A549 (cell line): ENCODE measurements at regions not wholly inside any gene's neighbourhood (a gene's known extent, or its start where the extent isn't known, plus 50 kb on each side); places are given as distances from the start of the nearest gene placed in this dataset.

Experiments used
- BCL3 ChIP-seq: fragments of >200 bp; sonication (Bioruptor Twin); formaldehyde crosslinking; IDR thresholded peaks from 3 replicates; pipeline ENCODE4 v1.6.1; 2016
- CEBPB ChIP-seq, 2 experiments: fragments of >200 bp in 1 of 2; sonication (Bioruptor Twin) in 1 of 2; formaldehyde crosslinking in 1 of 2; IDR thresholded peaks; 2 replicates each; pipeline ENCODE4 v1.6.1; 2012 to 2016
- CTCF ChIP-seq: fragments of >200 bp; sonication (Bioruptor Twin); formaldehyde crosslinking; IDR thresholded peaks from 3 replicates; pipeline ENCODE4 v1.5.1; 2016
- GATA3 ChIP-seq: IDR thresholded peaks from 2 replicates; pipeline ENCODE4 v1.6.1; 2012; ENCODE audit warnings: borderline replicate concordance
- HMGXB4 ChIP-seq: fragments of 250-450 bp; sonication (Bioruptor Pico); IDR thresholded peaks from 2 replicates; pipeline ENCODE4 v1.5.0; 2021; ENCODE audit warnings: mild to moderate bottlenecking, moderate library complexity, borderline replicate concordance
- MAX ChIP-seq: IDR thresholded peaks from 2 replicates; pipeline ENCODE4 v1.6.1; 2012
- MAZ ChIP-seq: fragments of 150-350 bp; IDR thresholded peaks from 2 replicates; pipeline ENCODE4 v1.6.1; 2014; ENCODE audit warnings: antibody characterized with exemption, low read depth, low read length, borderline replicate concordance
- POLR2A ChIP-seq: IDR thresholded peaks from 2 replicates; pipeline ENCODE4 v1.6.1; 2012; ENCODE audit warnings: mild to moderate bottlenecking, low read length
- REST ChIP-seq: fragments of 200-600 bp; sonication (generic); IDR thresholded peaks from 2 replicates; pipeline ENCODE4 v1.6.1; 2016; ENCODE audit warnings: antibody characterized with exemption, mild to moderate bottlenecking, moderate library complexity
- ZFP36 ChIP-seq: fragments of 450-650 bp; IDR thresholded peaks from 2 replicates; pipeline ENCODE4 v1.6.1; 2014; ENCODE audit warnings: borderline replicate concordance; ENCODE audit not compliant: partially characterized antibody

- TF ChIP-seq POLR2A = no peak
- TF ChIP-seq CEBPB (IDR thresholded peaks at IDR 0.05) = no peak
- TF ChIP-seq CTCF = no peak
- no peak for TF ChIP-seq ZFP36
- TF ChIP-seq REST = no peak
- no peak for TF ChIP-seq HMGXB4 (CRISPR knock-in tag)
- TF ChIP-seq GATA3 = no peak
- TF ChIP-seq MAX = no peak
- no peak for TF ChIP-seq MAZ
- no peak for TF ChIP-seq BCL3
These were observed 273.7 kb upstream of the AMIGO2 start for GRCh38 chr12:47353508-47353907.
